GM18499 (cell line): ENCODE measurements at regions not wholly inside any gene's neighbourhood (a gene's known extent, or its start where the extent isn't known, plus 50 kb on each side); places are given as distances from the start of the nearest gene placed in this dataset.
"Not testable (repeated sequence)": the region's sequence is repeated elsewhere in the genome, so short reads cannot be mapped to it uniquely, and the experiment has no call there.

Experiments
- ATAC-seq: cut with Tn5 transposase; IDR thresholded peaks from one replicate; pipeline ENCODE4 v1.9.1; 2021; ENCODE audit warnings: moderate number of reproducible peaks; ENCODE audit not compliant: insufficient read depth, unreplicated experiment

GRCh38 chr14:87734577-87735360 lies 258.2 kb downstream of the GALC start:
- ATAC-seq = not testable (repeated sequence)

GRCh38 chr14:87733115-87733514 lies 259.9 kb downstream of the GALC start:
- not testable (repeated sequence) for ATAC-seq

- no peak for ATAC-seq
These were observed 260.4 kb downstream of the GALC start for GRCh38 chr14:87732562-87732961.

- ATAC-seq = no peak
These were observed 267.7 kb downstream of the GALC start for GRCh38 chr14:87725318-87725717.

- no peak for ATAC-seq
These were observed 280.4 kb downstream of the GALC start for GRCh38 chr14:87712396-87713090.

GRCh38 chr14:87705439-87705896 lies 287.5 kb downstream of the GALC start:
- no peak for ATAC-seq

DNA sequence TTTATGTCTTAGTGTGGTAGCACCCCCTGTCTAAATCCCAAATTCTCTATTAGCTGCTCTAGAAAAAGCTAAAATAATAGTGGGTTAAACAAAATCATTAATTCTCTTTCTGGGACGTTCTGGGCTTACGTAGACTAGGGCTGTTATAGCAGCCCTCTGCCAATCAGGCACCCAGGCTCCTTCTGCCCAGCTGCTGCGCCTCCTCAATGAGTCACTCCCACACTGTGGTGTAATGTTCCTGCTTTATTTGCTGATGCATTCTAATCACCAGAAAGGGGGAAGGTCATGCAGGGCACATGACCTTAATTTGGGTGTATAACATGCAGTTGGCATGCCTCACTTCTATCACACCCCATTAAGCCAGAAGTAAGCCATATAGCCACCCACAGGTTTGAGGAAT lies 294.5 kb downstream of the GALC start:
- ATAC-seq = no peak

DNA sequence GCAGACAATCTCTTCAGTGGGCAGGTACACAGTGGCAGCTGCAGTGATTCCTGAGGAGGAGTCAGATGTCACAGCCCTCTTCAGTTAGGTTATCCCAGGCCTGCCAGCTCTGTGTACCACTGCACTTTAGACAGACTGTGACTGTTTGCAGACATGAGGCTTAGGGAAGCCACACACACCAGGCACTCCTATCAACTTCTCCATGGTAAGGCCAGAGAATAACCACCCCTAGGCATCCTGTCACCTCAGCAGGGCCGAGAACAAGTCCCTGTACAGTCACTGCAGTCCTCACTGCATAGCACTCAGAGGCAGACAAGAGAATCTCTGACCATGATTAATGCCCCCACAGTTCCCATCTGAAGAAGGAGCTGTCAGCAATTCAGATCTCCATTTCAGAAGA lies 296.5 kb downstream of the GALC start:
- no peak for ATAC-seq

DNA sequence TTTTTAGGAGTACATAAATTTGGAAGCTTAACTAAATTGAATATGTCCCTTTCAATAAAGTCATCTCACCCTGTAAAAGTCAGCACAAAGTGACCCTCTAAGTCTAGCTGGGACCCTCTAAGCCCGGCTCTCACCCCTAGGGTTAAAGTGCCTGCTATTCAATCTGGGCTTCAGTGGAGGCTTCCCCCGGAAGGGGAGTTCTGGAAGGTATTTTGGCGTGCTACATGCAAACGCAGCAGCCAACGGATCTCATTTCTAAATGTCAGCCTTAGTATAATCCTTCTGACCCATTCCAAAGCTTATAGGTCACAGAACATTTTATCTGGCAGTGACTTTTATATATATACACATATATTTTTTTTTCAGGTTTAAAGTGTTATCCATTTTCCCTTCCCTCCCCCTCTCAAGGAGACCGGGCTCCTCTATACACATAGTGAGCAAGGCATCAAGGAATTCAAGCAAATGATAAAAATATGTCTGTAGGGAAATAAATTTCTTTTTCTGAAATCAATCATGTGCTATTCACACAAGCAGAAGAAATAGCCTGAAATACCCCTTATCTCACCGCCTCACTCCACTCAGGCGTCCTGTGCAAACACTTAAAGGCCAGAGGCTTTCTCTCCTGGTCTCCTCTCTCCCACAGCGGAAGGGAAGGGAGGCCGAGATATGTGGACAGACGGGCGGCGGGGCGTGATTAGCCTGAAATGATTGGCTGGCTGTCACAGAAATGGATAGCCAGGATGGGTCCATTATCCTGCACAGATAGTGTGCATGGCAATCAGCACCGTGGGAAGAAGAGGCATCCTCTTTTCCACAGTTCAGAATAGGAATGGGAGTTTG lies 301.7 kb downstream of the GALC start:
- ATAC-seq = no peak

DNA sequence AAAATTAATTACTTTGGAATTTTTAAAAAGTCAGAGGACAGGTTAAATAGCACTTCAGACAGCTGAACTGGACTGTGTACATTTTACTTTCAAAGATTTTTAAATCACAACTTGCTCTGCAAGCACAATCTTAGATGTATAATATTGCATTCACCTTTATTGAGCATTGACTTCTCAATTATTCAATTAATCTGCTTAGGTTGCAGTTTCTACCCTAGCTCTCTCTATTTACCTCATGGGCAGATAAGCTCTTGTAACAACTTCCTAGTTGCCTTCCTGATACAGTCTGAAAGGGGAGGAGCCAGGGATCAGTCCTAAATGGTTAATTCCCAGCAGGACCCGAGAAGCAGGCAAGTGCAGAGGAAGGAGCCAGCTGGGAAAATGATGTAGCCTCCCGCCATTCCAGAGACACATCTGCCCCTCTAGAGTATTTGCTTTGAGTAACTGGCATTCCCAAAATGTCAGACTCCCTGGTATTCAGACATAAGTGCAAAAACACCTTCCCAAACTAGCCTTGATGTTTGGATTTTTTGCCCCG lies 302.8 kb downstream of the GALC start:
- ATAC-seq = no peak

DNA sequence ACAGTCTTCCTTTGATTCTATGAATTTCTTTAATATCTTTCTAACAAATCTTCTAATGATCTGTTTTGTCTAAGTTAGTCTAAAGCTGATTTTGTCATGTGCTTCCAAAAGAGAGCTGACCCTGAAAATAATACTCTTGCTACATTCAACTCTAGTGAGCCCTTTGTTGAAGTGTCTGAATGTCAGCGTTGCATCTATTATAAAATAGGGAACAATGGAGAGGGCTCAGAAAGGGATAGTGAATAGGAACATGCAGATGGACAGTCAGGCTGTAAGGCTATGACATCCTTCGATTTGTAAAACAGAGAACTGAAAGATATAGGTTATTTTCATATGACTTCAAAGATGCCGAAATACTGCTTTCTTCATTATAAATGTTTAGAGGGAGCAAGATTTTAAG lies 304.5 kb downstream of the GALC start:
- ATAC-seq = no peak

DNA sequence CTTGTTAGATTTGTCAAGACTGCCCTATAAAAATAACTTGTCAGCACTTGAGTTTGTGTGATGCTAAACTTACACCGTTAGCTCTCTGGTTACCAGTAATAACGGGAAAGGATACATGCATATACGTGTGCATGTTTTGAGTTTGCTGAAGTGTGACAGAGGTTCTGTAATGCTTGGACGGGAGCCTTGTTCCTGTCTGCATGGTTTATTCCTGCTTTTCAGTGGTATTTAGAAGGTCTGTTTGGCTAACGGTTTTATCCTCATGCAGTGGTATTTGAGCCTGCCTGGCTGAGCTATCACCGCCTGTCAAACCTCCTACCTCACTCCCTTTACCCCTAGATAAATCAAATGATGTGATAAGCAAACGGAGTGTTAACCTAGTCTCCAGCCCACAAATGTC lies 305.6 kb downstream of the GALC start:
- ATAC-seq = no peak

- ATAC-seq = no peak
These were observed 306.2 kb downstream of the GALC start for GRCh38 chr14:87686746-87687145.

- no peak for ATAC-seq
These were observed 313.1 kb downstream of the GALC start for GRCh38 chr14:87679866-87680265.

DNA sequence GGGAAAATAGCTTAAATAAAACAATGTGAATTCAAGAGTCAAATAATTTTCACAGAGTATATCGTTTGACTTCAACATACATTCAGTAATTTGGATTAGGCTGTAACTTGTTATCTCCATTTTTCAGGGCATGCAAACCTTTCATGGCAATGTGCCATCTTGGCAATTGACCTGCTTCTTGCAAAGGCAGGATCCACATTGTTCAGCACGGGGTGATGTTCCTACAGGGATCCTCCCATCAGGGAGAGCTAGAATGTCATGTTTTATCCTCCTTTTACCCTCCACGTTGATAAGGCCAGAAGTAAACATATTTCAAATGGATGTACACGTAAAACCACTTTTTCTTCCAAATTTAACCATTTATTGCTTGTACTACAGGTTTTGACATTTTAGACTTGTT lies 314.4 kb downstream of the GALC start:
- no peak for ATAC-seq

- ATAC-seq = no peak
These were observed 316.1 kb downstream of the GALC start for GRCh38 chr14:87676814-87677437.

DNA sequence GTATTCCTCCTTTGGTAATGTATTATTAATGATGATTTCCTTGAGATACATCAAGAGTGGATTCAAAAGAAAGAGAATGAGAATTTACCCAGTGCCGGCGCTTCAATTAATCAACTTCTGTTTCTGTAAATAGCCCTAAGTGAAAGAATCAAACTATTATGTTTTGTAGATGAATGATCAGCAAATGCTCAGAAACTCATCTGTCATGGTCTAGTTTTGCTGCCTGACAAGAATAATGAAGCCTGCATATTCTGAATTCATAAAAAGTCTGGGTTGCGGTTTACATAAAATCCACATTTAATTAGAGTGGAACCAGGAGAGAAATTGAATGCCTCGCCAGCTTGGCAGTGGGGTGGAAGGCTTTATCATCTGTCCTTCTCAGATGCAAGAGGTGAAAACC lies 325.3 kb downstream of the GALC start:
- no peak for ATAC-seq

GRCh38 chr14:87656315-87656714 lies 336.7 kb downstream of the GALC start:
- no peak for ATAC-seq

DNA sequence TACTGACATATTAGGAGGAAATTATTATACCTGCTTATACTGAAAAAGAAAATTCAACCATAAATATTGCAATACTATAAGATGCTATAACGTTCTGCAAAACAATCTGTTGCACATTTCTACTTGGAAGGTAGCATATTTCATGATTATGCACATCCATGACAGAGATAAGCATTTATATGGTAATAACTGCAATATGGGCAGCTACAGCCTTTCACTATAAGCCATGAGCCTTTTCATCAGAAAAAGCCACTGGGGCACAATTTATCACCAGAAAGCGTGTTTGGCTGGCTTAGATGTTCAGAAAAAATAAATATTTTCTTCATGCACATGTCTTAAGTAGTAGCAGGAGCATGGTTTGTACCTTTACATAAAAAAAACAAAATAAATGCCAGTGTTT lies 340.7 kb downstream of the GALC start:
- ATAC-seq = no peak

DNA sequence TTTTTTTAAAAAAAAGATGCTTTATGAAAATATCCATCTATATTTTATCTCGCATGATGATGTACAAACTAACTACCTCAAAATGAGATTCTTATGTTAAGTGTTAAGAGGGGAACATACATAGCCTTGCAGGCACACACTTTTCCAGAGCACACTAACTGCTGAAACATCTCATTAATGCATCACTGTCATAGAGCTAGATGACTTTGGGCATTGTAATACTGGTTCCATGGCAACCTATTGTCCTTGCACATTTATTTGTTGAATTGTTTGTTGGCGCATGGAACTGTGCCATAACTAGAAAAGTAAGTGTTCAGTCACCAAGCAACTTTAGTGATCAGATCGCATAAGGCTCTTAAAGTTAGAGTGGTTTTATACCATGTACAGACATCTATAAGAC lies 348.3 kb downstream of the GALC start:
- ATAC-seq = no peak
